ENCODE measurements at regions not wholly inside any gene's neighbourhood (a gene's known extent, or its start where the extent isn't known, plus 50 kb on each side); places are given as distances from the start of the nearest gene placed in this dataset.

GRCh38 chr10:4472190-4472904 is 353.7 kb upstream of the AKR1E2 start:
- POLR2A ChIA-PET = no interaction called here
- CTCF ChIA-PET = no interaction called here

- CTCF ChIA-PET = no interaction called here
- POLR2A ChIA-PET = no interaction called here
Observed at GRCh38 chr10:4470231-4470835, 355.7 kb upstream of the AKR1E2 start.

GRCh38 chr10:4467481-4467880 is 358.5 kb upstream of the AKR1E2 start:
- ChIA-PET CTCF (no interaction called here), POLR2A (no interaction called here)

- CTCF ChIA-PET = no interaction called here
- POLR2A ChIA-PET = no interaction called here
Observed at GRCh38 chr10:4460267-4460666, 365.7 kb upstream of the AKR1E2 start.

GRCh38 chr10:4459531-4459930 is 366.5 kb upstream of the AKR1E2 start:
- ChIA-PET POLR2A (no interaction called here), CTCF (no interaction called here)

- POLR2A ChIA-PET = no interaction called here
- CTCF ChIA-PET = no interaction called here
Observed at GRCh38 chr10:4457597-4457996, 368.4 kb upstream of the AKR1E2 start.

- CTCF ChIA-PET = no interaction called here
Observed at GRCh38 chr10:4456776-4457175, 369.2 kb upstream of the AKR1E2 start.

GRCh38 chr10:4456279-4456678 is 369.7 kb upstream of the AKR1E2 start:
- POLR2A ChIA-PET = no interaction called here
- CTCF ChIA-PET = no interaction called here

More at GRCh38 chr10:4456776-4457175, 369.2 kb upstream of the AKR1E2 start:
- POLR2A ChIA-PET = no interaction called here

GRCh38 chr10:4453950-4454349 is 372.1 kb upstream of the AKR1E2 start:
- CTCF ChIA-PET = no interaction called here
- POLR2A ChIA-PET = no interaction called here

- ChIA-PET POLR2A (no interaction called here), CTCF (no interaction called here)
Observed at GRCh38 chr10:4453276-4453675, 372.7 kb upstream of the AKR1E2 start.

- ChIA-PET CTCF (no interaction called here), POLR2A (no interaction called here)
Observed at GRCh38 chr10:4450981-4451908, 374.8 kb upstream of the AKR1E2 start.

GRCh38 chr10:4450169-4450568 is 375.8 kb upstream of the AKR1E2 start:
- POLR2A ChIA-PET = interaction anchor here (0.6 kb wide), 1 partner anchor 95 kb away, joined by 4 read pairs; no protein-coding TSS in a partner anchor
- CTCF ChIA-PET = no interaction called here

GRCh38 chr10:4448030-4448429 is 378.0 kb upstream of the AKR1E2 start:
- POLR2A ChIA-PET = no interaction called here
- CTCF ChIA-PET = no interaction called here

- ChIA-PET POLR2A (no interaction called here), CTCF (no interaction called here)
Observed at GRCh38 chr10:4443419-4443818, 382.6 kb upstream of the AKR1E2 start.

- ChIA-PET POLR2A (no interaction called here), CTCF (no interaction called here)
Observed at GRCh38 chr10:4442296-4442695, 383.7 kb upstream of the AKR1E2 start.

GRCh38 chr10:4440260-4440659 is 385.7 kb upstream of the AKR1E2 start:
- ChIA-PET CTCF (no interaction called here), POLR2A (no interaction called here)

- POLR2A ChIA-PET = no interaction called here
- CTCF ChIA-PET = no interaction called here
Observed at GRCh38 chr10:4437791-4438190, 388.2 kb upstream of the AKR1E2 start.

GRCh38 chr10:4437061-4437460 is 388.9 kb upstream of the AKR1E2 start:
- ChIA-PET POLR2A (no interaction called here), CTCF (no interaction called here)

GRCh38 chr10:4436103-4436502 is 389.9 kb upstream of the AKR1E2 start:
- ChIA-PET POLR2A (no interaction called here), CTCF (no interaction called here)

- CTCF ChIA-PET = no interaction called here
- POLR2A ChIA-PET = no interaction called here
Observed at GRCh38 chr10:4434516-4435071, 391.4 kb upstream of the AKR1E2 start.

GRCh38 chr10:4434105-4434504 is 391.9 kb upstream of the AKR1E2 start:
- ChIA-PET CTCF (no interaction called here), POLR2A (no interaction called here)

Measured in activated CD8-positive, alpha-beta memory T cell treated with anti-CD3 and anti-CD28 coated beads for 36 hours (primary cell).